GM12891 (cell line): ENCODE measurements at regions not wholly inside any gene's neighbourhood (a gene's known extent, or its start where the extent isn't known, plus 50 kb on each side); places are given as distances from the start of the nearest gene placed in this dataset.

Experiments used
- PAX5 ChIP-seq: IDR thresholded peaks from 2 replicates; pipeline ENCODE4 v1.6.1; 2011; ENCODE audit warnings: low read length, moderate library complexity, mild to moderate bottlenecking; ENCODE audit not compliant: insufficient read depth, severe bottlenecking
- POLR2A ChIP-seq: IDR thresholded peaks from 2 replicates; pipeline ENCODE4 v1.6.1; 2011; ENCODE audit warnings: low read depth, low read length, control low read depth
- POLR2AphosphoS5 ChIP-seq: IDR thresholded peaks from 2 replicates; pipeline ENCODE4 v1.6.1; 2011; ENCODE audit warnings: low read depth, low read length, control low read depth
- POU2F2 ChIP-seq: IDR thresholded peaks from 2 replicates; pipeline ENCODE4 v1.6.1; 2011; ENCODE audit warnings: low read depth, mild to moderate bottlenecking, control low read depth, low read length, moderate library complexity
- TAF1 ChIP-seq: IDR thresholded peaks from 2 replicates; pipeline ENCODE4 v1.6.1; 2011; ENCODE audit warnings: low read depth, low read length, control low read depth

GRCh38 chr2:59308108-59308507 lies 1067.0 kb upstream of the FANCL start:
- TF ChIP-seq POLR2AphosphoS5 (no peak), POLR2A (no peak), PAX5 (no peak), TAF1 (no peak), POU2F2 (no peak)
